HG03469 (cell line): ENCODE measurements at regions not wholly inside any gene's neighbourhood (a gene's known extent, or its start where the extent isn't known, plus 50 kb on each side); places are given as distances from the start of the nearest gene placed in this dataset.
"Not testable (repeated sequence)": the region's sequence is repeated elsewhere in the genome, so short reads cannot be mapped to it uniquely, and the experiment has no call there.

Experiments used
- ATAC-seq: cut with Tn5 transposase; IDR thresholded peaks from one replicate; pipeline ENCODE4 v1.9.1; 2021; ENCODE audit warnings: mild to moderate bottlenecking, moderate library complexity, moderate number of reproducible peaks; ENCODE audit not compliant: unreplicated experiment

DNA sequence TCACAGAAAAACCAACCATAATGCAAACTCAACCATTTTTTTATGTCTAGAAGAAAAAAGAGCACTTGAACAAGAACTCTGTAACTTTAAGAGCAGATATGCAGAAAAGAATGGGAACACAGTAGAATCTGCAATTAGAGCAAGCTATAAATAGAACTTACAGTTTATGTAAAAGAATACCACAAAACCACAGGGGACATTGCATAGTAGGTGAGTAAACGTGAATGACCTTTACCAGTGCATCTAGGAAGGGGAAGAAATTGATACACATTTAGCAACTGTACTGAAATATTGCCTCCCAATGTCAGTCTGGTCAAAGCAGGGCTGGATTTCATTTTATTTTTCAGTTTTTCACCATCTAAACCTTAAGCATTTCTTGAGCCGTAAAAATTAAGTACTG, 242.2 kb upstream of the EDNRB start:
- ATAC-seq: peak; percentile 78

DNA sequence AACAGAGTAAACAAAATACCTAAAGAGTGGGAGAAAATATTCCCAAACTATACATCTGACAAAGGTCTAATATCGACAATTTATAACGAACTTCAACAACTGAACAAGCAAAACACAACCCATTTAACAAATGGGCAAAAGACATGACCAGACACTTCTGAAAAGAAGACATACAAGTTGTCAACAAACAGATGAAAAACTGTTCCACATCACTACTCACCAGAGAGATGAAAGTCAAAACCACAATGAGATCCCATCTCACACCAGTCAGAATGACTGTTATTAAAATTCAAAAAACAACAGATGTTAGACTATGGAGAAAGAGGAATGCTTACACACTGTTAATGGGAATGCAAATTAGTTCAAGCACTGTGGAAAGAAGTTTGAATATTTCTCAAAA, 233.8 kb upstream of the EDNRB start:
- ATAC-seq: peak; percentile 42

GRCh38 chr13:78147905-78148304, 229.3 kb upstream of the EDNRB start:
- no peak for ATAC-seq

DNA sequence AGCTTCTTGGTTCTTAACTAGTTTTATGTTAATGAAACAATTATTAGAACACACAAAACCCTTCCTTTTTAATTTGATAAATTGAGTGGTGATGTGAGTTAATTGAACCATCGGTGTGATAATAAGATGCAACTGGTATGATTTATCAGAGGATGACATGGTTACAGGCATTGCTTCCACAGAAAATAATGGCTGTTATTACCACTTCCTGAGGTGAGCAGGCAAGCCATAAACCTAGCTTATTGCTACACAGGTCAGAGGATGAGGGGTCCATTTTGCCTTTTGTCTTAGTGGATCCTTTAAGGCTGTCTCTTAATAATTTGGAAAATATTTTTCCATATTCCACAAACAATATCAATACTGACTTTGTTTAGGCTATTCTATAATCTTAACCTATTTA, 226.6 kb upstream of the EDNRB start:
- ATAC-seq: no peak

GRCh38 chr13:78139765-78140164, 221.1 kb upstream of the EDNRB start:
- no peak for ATAC-seq

- ATAC-seq: no peak
Observed at GRCh38 chr13:78138756-78139155, 220.1 kb upstream of the EDNRB start.

- ATAC-seq: peak; percentile 74
Observed at GRCh38 chr13:78137404-78138142, 218.9 kb upstream of the EDNRB start.

- no peak for ATAC-seq
Observed at GRCh38 chr13:78136966-78137365, 218.3 kb upstream of the EDNRB start.

DNA sequence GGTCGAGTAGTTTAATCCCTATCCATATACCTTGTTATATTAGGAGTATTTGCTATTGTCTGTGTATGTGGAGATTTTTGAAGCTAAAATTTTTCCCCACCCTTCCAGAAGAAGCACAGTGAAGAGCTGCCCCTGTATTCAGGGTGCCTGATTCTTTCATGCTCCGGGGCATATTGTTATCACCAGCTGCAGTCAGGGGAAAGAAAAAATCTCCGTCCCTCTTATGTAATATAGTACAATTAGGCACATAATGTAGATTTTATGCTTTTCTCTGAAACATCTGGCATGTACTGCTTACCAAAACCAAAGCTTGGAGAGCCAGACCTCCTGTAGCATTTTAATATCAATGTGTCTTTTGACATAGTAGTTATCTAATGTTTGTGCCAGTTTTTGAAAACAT, 214.9 kb upstream of the EDNRB start:
- no peak for ATAC-seq

GRCh38 chr13:78131811-78132210, 213.2 kb upstream of the EDNRB start:
- ATAC-seq: no peak

DNA sequence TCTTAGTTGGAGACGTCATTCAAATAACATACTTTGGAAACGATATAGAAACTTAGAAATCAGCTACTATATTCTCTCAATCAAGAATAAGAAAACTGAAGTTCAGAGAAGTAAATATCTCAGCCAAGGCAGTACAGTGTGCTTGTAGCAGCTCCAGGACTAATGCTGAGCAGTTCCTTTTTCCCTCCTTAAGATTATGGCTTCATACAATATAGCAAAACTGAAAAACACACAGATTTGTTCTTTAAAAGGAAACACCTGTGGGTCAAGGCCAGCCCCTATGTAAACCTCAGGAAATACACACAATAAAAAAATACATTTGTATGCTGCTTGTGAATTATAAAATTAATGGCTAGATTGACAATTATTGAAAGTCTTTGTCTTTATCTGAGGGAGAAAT, 212.7 kb upstream of the EDNRB start:
- no peak for ATAC-seq

- no peak for ATAC-seq
Observed at GRCh38 chr13:78129823-78130222, 211.2 kb upstream of the EDNRB start.

GRCh38 chr13:78129359-78129758, 210.7 kb upstream of the EDNRB start:
- ATAC-seq: no peak

- ATAC-seq: peak; percentile 45
Observed at GRCh38 chr13:78121459-78122348, 203.1 kb upstream of the EDNRB start.

DNA sequence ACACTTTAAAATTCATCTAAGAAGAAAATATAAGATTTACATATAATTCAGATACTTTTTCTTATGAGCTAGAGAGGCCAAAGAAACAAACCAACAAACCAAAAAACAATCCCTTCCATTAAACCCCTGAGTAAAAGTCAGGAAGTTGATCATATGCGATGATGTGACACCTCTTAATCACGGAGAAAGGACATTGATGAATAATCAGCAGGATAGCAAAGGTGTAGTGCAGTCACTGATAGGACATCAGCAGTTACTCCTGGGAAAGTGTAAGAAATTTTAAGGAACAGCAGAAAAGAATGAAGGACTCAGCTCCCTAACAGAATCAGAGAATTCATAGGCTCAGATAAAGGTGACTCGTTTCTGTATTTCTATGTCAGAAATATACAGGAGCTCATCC, 202.4 kb upstream of the EDNRB start:
- no peak for ATAC-seq

- ATAC-seq: not testable (repeated sequence)
Observed at GRCh38 chr13:78120144-78120543, 201.5 kb upstream of the EDNRB start.

- not testable (repeated sequence) for ATAC-seq
Observed at GRCh38 chr13:78117070-78117469, 198.4 kb upstream of the EDNRB start.

- no peak for ATAC-seq
Observed at GRCh38 chr13:78105656-78106055, 187.0 kb upstream of the EDNRB start.

GRCh38 chr13:78103936-78104335, 185.3 kb upstream of the EDNRB start:
- no peak for ATAC-seq

- no peak for ATAC-seq
Observed at GRCh38 chr13:78102741-78103140, 184.1 kb upstream of the EDNRB start.

GRCh38 chr13:78102121-78102677, 183.6 kb upstream of the EDNRB start:
- peak; percentile 38 for ATAC-seq

DNA sequence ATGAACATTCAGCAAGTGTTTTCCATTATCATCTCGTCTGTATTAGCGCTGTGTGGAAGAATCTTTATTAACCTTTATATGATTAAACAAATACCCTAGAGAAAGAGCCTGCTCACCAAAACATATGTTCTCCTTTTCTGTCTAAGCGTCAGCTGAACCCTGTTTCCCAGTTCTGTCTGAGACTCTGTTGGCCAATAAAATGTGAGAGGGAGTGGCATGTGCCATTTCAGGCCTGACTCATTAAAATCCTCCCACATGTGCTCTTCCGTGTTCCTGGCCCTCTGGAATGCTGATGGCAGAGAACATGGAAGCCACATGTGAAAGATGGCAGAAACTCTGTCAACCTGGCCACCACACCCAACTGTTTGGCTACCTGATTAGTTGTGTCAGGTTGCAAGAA, 181.9 kb upstream of the EDNRB start:
- no peak for ATAC-seq
